Omental fat pad (tissue), 3 donors: ENCODE measurements at regions not wholly inside any gene's neighbourhood (a gene's known extent, or its start where the extent isn't known, plus 50 kb on each side); places are given as distances from the start of the nearest gene placed in this dataset.

Experiments used
- ATAC-seq: fragments of 150-250 bp; one replicate; pipeline ENCODE4 v1.9.1; 2016; ENCODE audit warnings: mild to moderate bottlenecking, moderate library complexity; ENCODE audit not compliant: low FRiP score
- DNase-seq: peaks from one replicate; pipeline ENCODE4 v3.0.0-alpha.2; 2019; ENCODE audit warnings: low spot score
- CTCF ChIP-seq, 3 donors: fragments of 450-650 bp; IDR thresholded peaks; one replicate each; pipeline ENCODE4 v1.5.1; 2016 to 2017; ENCODE audit warnings: antibody characterized with exemption in 3 of 3, mild to moderate bottlenecking in 3 of 3, moderate library complexity in 2 of 3

GRCh38 chr2:60301726-60302125 is 251.7 kb downstream of the BCL11A start:
- no peak for ATAC-seq
- DNase-seq, result no peak
- TF ChIP-seq CTCF (IDR thresholded peaks at IDR 0.05), result no peak

GRCh38 chr2:60299179-60299578 is 254.3 kb downstream of the BCL11A start:
- DNase-seq, result no peak
- no peak for TF ChIP-seq CTCF (IDR thresholded peaks at IDR 0.05)

GRCh38 chr2:60298006-60298696 is 255.3 kb downstream of the BCL11A start:
- no peak for ATAC-seq
- TF ChIP-seq CTCF (IDR thresholded peaks at IDR 0.05), result no peak

More at GRCh38 chr2:60299179-60299578, 254.3 kb downstream of the BCL11A start:
- no peak for ATAC-seq

GRCh38 chr2:60297296-60298005 is 256.0 kb downstream of the BCL11A start:
- DNase-seq (no peak), ATAC-seq (no peak)
- no peak for TF ChIP-seq CTCF (IDR thresholded peaks at IDR 0.05)

More at GRCh38 chr2:60298006-60298696, 255.3 kb downstream of the BCL11A start:
- DNase-seq, result no peak

- DNase-seq, result no peak
- TF ChIP-seq CTCF (IDR thresholded peaks at IDR 0.05), result no peak
- ATAC-seq, result no peak
These were observed 257.1 kb downstream of the BCL11A start for GRCh38 chr2:60296219-60296955.

GRCh38 chr2:60295636-60295962 is 257.9 kb downstream of the BCL11A start:
- DNase-seq, result no peak
- ATAC-seq, result no peak
- TF ChIP-seq CTCF (IDR thresholded peaks at IDR 0.05), result no peak
